B cell (primary cell): ENCODE measurements at regions not wholly inside any gene's neighbourhood (a gene's known extent, or its start where the extent isn't known, plus 50 kb on each side); places are given as distances from the start of the nearest gene placed in this dataset.

Source experiments
- ATAC-seq: fragments of 200-7000 bp; cut with Tn5 transposase; one replicate; pipeline ENCODE4 v1.10.0; 2021; ENCODE audit warnings: low read depth, mild to moderate bottlenecking, moderate number of reproducible peaks, moderate library complexity
- CTCF ChIA-PET: fragments of 350-600 bp; sonication (Branson Sonifier 250); formaldehyde crosslinking; loops from one replicate; lab custom pipeline; 2021; ENCODE audit warnings: antibody characterized with exemption, inconsistent platforms; lab: Charles Lee
- POLR2A ChIA-PET: fragments of 350-600 bp; sonication (Branson Sonifier 250); formaldehyde crosslinking; loops from one replicate; lab custom pipeline; 2021; ENCODE audit warnings: antibody characterized with exemption; lab: Charles Lee
- DNase-seq: peaks from one replicate; pipeline ENCODE4 v3.0.0; 2013
- H2AFZ ChIP-seq: 2 replicates; pipeline ENCODE4 v1.6.1; 2012; ENCODE audit warnings: mild to moderate bottlenecking, low read depth, low read length; ENCODE audit not compliant: insufficient read depth, poor library complexity, severe bottlenecking
- H3K27ac ChIP-seq, 2 donors: 1 replicate in 1 of 2; 2 replicates in 1 of 2; pipeline ENCODE4 v1.5.1; 2012 to 2013; ENCODE audit warnings: low read length in 2 of 2, mild to moderate bottlenecking in 2 of 2, moderate library complexity in 1 of 2
- H3K27me3 ChIP-seq, 4 experiments: fragments of 200-600 bp in 1 of 4; sonication (generic) in 1 of 4; replicated peaks in 1 of 4; 1 replicate in 2 of 4; 2 replicates in 2 of 4; pipeline versions ENCODE4 v1.6.1 to v1.7.0; 2013 to 2016; ENCODE audit warnings: low read length in 3 of 4, mild to moderate bottlenecking in 2 of 4, mixed read lengths in 1 of 4, moderate library complexity in 1 of 4; ENCODE audit not compliant: insufficient read depth in 4 of 4, control insufficient read depth in 3 of 4; ENCODE audit errors: control extremely low read depth in 1 of 4
- H3K36me3 ChIP-seq, 2 experiments: replicated peaks in 1 of 2; 1 replicate in 1 of 2; 2 replicates in 1 of 2; pipeline versions ENCODE4 v1.6.1 to v1.7.1; 2013; ENCODE audit warnings: low read length in 1 of 2; ENCODE audit not compliant: insufficient read depth in 2 of 2, control insufficient read depth in 1 of 2; ENCODE audit errors: control extremely low read depth in 1 of 2, extremely low read depth in 1 of 2
- H3K4me1 ChIP-seq, 2 donors: fragments of 200-600 bp in 1 of 2; sonication (generic) in 1 of 2; 1 replicate in 1 of 2; 2 replicates in 1 of 2; pipeline versions ENCODE4 v1.5.1 to v1.6.1; 2013 to 2017; ENCODE audit warnings: low read length in 2 of 2; ENCODE audit not compliant: control insufficient read depth in 2 of 2, insufficient read depth in 2 of 2
- H3K4me2 ChIP-seq: replicated peaks from 2 replicates; pipeline ENCODE3; 2012; ENCODE audit warnings: mild to moderate bottlenecking, low read depth, low read length; ENCODE audit not compliant: poor library complexity, severe bottlenecking
- H3K4me3 ChIP-seq, 5 experiments: fragments of 200-600 bp in 1 of 5; sonication (generic) in 1 of 5; 1 replicate in 3 of 5; 2 replicates in 2 of 5; pipeline versions ENCODE4 v1.5.1 to v1.7.0; 2011 to 2016; ENCODE audit warnings: low read length in 4 of 5, mild to moderate bottlenecking in 4 of 5, low read depth in 2 of 5, control low read depth in 1 of 5, moderate library complexity in 1 of 5; ENCODE audit not compliant: insufficient read depth in 1 of 5; ENCODE audit errors: control extremely low read depth in 1 of 5, extremely low read depth in 1 of 5
- H3K79me2 ChIP-seq: fragments of 200-600 bp; sonication (generic); one replicate; pipeline ENCODE4 v1.6.0; 2016; ENCODE audit warnings: low read length; ENCODE audit not compliant: control insufficient read depth, insufficient read depth
- H3K9ac ChIP-seq: fragments of 200-600 bp; sonication (generic); 2 replicates; pipeline ENCODE4 v1.6.1; 2017; ENCODE audit warnings: mild to moderate bottlenecking, low read length, moderate library complexity
- H3K9me3 ChIP-seq, 3 donors: one replicate each; pipeline versions ENCODE4 v1.6.1 to v1.7.1; 2013; ENCODE audit warnings: low read length in 2 of 3; ENCODE audit not compliant: control insufficient read depth in 2 of 3, insufficient read depth in 1 of 3; ENCODE audit errors: control extremely low read depth in 1 of 3
- H4K20me1 ChIP-seq: 2 replicates; pipeline ENCODE4 v1.6.0; 2012; ENCODE audit warnings: mild to moderate bottlenecking, low read length; ENCODE audit not compliant: insufficient read depth, control insufficient read depth, poor library complexity, severe bottlenecking
- H3K27ac Mint-ChIP-seq: one replicate; pipeline ENCODE4 v1.8.0; 2021; ENCODE audit warnings: mixed read lengths
- H3K27me3 Mint-ChIP-seq: one replicate; pipeline ENCODE4 v1.8.0; 2021; ENCODE audit warnings: mixed read lengths
- H3K4me1 Mint-ChIP-seq: one replicate; pipeline ENCODE4 v1.8.0; 2021; ENCODE audit warnings: mixed read lengths
- H3K4me3 Mint-ChIP-seq: one replicate; pipeline ENCODE4 v1.8.0; 2021; ENCODE audit warnings: mixed read lengths
- H3K9me3 Mint-ChIP-seq: one replicate; pipeline ENCODE4 v1.8.0; 2022; ENCODE audit warnings: mixed read lengths; ENCODE audit not compliant: insufficient read depth
- CTCF ChIP-seq: fragments of 200-600 bp; IDR thresholded peaks from one replicate; pipeline ENCODE4 v1.8.0; 2022; ENCODE audit warnings: antibody characterized with exemption, mild to moderate bottlenecking
- EZH2 ChIP-seq: IDR thresholded peaks from 2 replicates; pipeline ENCODE4 v1.6.1; 2012; ENCODE audit warnings: borderline replicate concordance, low read depth, mild to moderate bottlenecking, moderate library complexity, low read length; ENCODE audit not compliant: insufficient read depth, poor library complexity, severe bottlenecking
- WGBS: methylation state at CpG from one replicate; pipeline ENCODE4 v1.1.5; 2013; ENCODE audit warnings: missing lambda C conversion rate; ENCODE audit not compliant: insufficient coverage; 5-methylcytosine and 5-hydroxymethylcytosine counted together
- intact Hi-C: fragments of 100-400 bp; cut with micrococcal nuclease; formaldehyde crosslinking; loops from one replicate; pipeline ENCODE4 v1.10.0; 2022

DNA sequence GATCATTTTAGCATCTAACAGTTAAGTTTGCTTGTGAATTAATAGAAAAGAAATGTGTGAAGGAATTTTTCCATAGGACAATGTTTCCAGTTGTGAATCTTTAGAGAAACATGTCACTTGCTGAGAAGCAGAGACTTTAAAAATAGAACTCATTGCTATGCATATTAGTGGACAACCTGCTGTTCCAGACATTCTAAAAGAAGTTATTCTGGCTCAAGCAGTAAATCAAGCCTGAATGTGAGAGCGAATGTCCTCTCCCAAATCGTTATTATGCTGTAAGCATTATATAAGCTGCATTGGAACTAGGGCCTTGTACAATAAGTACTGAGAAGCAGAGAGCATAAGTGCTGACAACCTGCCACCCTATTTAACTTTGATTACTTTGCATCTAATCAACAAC, 990.9 kb downstream of the PLOD2 start:
- Histone ChIP-seq H3K27ac (no peak overlapping the region), H3K4me2 (no peak overlapping the region), H3K4me3 (no peak overlapping the region), H2AFZ (no peak overlapping the region), H4K20me1 (no peaks in the 10 kb centered on the region), H3K27me3 (no peaks in the 10 kb centered on the region), H3K9ac (no peak overlapping the region), H3K4me1 (no peaks in the 10 kb centered on the region), H3K36me3 (no peaks in the 10 kb centered on the region), H3K79me2 (no peaks in the 10 kb centered on the region), H3K9me3 (no peaks in the 10 kb centered on the region)
- DNase-seq: no peak
- H3K27me3 Mint-ChIP-seq: no peaks in the 10 kb centered on the region
- no CpG with 5 or more reads among the region's 2 CpGs for WGBS
- no peaks in the 10 kb centered on the region for H3K4me1 Mint-ChIP-seq
- ChIA-PET POLR2A (no interaction called here), CTCF (no interaction called here)
- H3K27ac Mint-ChIP-seq: no peak overlapping the region
- TF ChIP-seq CTCF (no peak), EZH2 (no peak)
- no peaks in the 10 kb centered on the region for H3K9me3 Mint-ChIP-seq
- intact Hi-C loops: no loop called here
- H3K4me3 Mint-ChIP-seq: no peak overlapping the region
- ATAC-seq: no peak

DNA sequence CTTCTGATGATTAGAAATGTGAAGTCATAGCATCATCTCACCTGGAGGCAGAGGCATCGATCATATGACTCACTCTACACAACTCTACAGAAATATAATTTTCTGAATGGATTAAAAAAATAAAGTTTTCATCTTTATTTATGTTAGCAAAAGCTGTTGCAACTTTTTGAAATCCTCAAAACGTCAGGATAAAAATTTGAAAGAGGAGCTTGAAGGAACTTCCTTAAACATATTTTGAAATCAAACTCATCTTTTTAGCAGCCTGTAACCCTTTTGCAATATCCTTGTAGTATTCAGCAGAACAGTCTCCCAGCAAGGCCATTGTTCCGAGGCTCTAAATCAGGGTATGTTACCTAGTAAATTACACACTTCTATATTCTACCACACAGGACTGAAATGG, 985.4 kb downstream of the PLOD2 start:
- Mint-ChIP-seq H3K4me3 (no peak overlapping the region), H3K27ac (no peak overlapping the region), H3K27me3 (no peaks in the 10 kb centered on the region), H3K9me3 (no peaks in the 10 kb centered on the region), H3K4me1 (no peaks in the 10 kb centered on the region)
- H3K9ac ChIP-seq: no peak overlapping the region
- ChIA-PET POLR2A (no interaction called here), CTCF (no interaction called here)
- no peak overlapping the region for H3K27ac ChIP-seq
- H4K20me1 ChIP-seq: no peaks in the 10 kb centered on the region
- H3K4me3 ChIP-seq: no peak overlapping the region
- DNase-seq (no peak), ATAC-seq (no peak)
- intact Hi-C loops: no loop called here
- H3K27me3 ChIP-seq: no peaks in the 10 kb centered on the region
- no peaks in the 10 kb centered on the region for H3K36me3 ChIP-seq
- H3K79me2 ChIP-seq: no peaks in the 10 kb centered on the region
- no peak for TF ChIP-seq EZH2
- no peak for TF ChIP-seq CTCF
- WGBS: no CpG with 5 or more reads among the region's 3 CpGs
- H3K4me1 ChIP-seq: no peaks in the 10 kb centered on the region
- H2AFZ ChIP-seq: no peak overlapping the region
- no peak overlapping the region for H3K4me2 ChIP-seq
- no peaks in the 10 kb centered on the region for H3K9me3 ChIP-seq
